SU-DHL-6 (cell line): ENCODE measurements at regions not wholly inside any gene's neighbourhood (a gene's known extent, or its start where the extent isn't known, plus 50 kb on each side); places are given as distances from the start of the nearest gene placed in this dataset.

Source experiments
- H2AFZ ChIP-seq: fragments of 200-600 bp; sonication (generic); 2 replicates; pipeline ENCODE4 v1.6.1; 2014; ENCODE audit warnings: low read depth, mild to moderate bottlenecking, moderate library complexity, mixed read lengths, antibody characterized with exemption, low read length; ENCODE audit not compliant: severe bottlenecking
- H3F3A ChIP-seq: fragments of 200-600 bp; shearing (Covaris generic); 2 replicates; pipeline ENCODE4 v1.6.0; 2016; ENCODE audit warnings: antibody characterized with exemption, mild to moderate bottlenecking; ENCODE audit not compliant: insufficient read depth
- H3K27ac ChIP-seq: fragments of 200-600 bp; sonication (generic); 2 replicates; pipeline ENCODE4 v1.5.1; 2016; ENCODE audit warnings: low read depth, mild to moderate bottlenecking, low read length, moderate library complexity, mixed read lengths
- H3K27me3 ChIP-seq: fragments of 200-600 bp; sonication (generic), shearing (Covaris generic); 2 replicates; pipeline ENCODE4 v1.6.0; 2014; ENCODE audit warnings: mild to moderate bottlenecking, low read length
- H3K36me3 ChIP-seq: fragments of 200-600 bp; sonication (generic); 2 replicates; pipeline ENCODE4 v1.6.1; 2014; ENCODE audit warnings: mild to moderate bottlenecking, low read length, mixed read lengths
- H3K4me2 ChIP-seq: fragments of 300-600, 200-600 bp; shearing (Covaris generic), sonication (generic); 2 replicates; pipeline ENCODE4 v1.6.0; 2014; ENCODE audit warnings: low read length, low read depth, mild to moderate bottlenecking; ENCODE audit not compliant: poor library complexity, severe bottlenecking
- H3K4me3 ChIP-seq: fragments of 200-600 bp; sonication (generic); 2 replicates; pipeline ENCODE4 v1.5.1; 2014; ENCODE audit warnings: antibody characterized with exemption, low read length, mild to moderate bottlenecking, mixed read lengths; ENCODE audit not compliant: insufficient read depth, poor library complexity, severe bottlenecking
- H3K79me2 ChIP-seq: fragments of 200-600 bp; sonication (generic); 2 replicates; pipeline ENCODE4 v1.6.1; 2014; ENCODE audit warnings: mild to moderate bottlenecking, low read length, moderate library complexity; ENCODE audit not compliant: insufficient read depth
- H3K9ac ChIP-seq: fragments of 200-600 bp; sonication (generic); 2 replicates; pipeline ENCODE4 v1.7.0; 2014; ENCODE audit warnings: mild to moderate bottlenecking, low read length
- H3K9me2 ChIP-seq: fragments of 200-600 bp; sonication (generic); replicated peaks from 2 replicates; pipeline ENCODE4 v1.6.1; 2014; ENCODE audit warnings: low read length; ENCODE audit not compliant: insufficient read depth
- H3K9me3 ChIP-seq: fragments of 200-600 bp; sonication (generic); 2 replicates; pipeline ENCODE4 v1.6.1; 2014; ENCODE audit warnings: low read length, mixed read lengths; ENCODE audit not compliant: insufficient read depth
- H4K20me1 ChIP-seq: fragments of 200-600 bp; sonication (generic); 2 replicates; pipeline ENCODE4 v1.6.1; 2014; ENCODE audit warnings: low read depth, mild to moderate bottlenecking, antibody characterized with exemption, low read length, moderate library complexity, mixed read lengths
- CTCF ChIP-seq: fragments of 200-600 bp; sonication (generic); IDR thresholded peaks from one replicate; pipeline ENCODE4 v1.5.1; 2017; ENCODE audit warnings: antibody characterized with exemption, mild to moderate bottlenecking, low read length, moderate library complexity; ENCODE audit not compliant: insufficient read depth, poor library complexity, severe bottlenecking
- EZH2phosphoT487 ChIP-seq: fragments of 200-600 bp; sonication (generic), shearing (Covaris generic); conservative IDR thresholded peaks from 2 replicates; pipeline ENCODE4 v1.6.1; 2018; ENCODE audit warnings: mild to moderate bottlenecking, antibody characterized with exemption, low read length, moderate library complexity, mixed read lengths

GRCh38 chr6:144990784-144991183, 705.6 kb downstream of the UTRN start:
- Histone ChIP-seq H3F3A (no peaks in the 10 kb centered on the region), H3K9me3 (no peaks in the 10 kb centered on the region), H3K9ac (no peak overlapping the region), H3K36me3 (no peaks in the 10 kb centered on the region), H3K27me3 (no peaks in the 10 kb centered on the region), H2AFZ (no peak overlapping the region), H3K4me3 (no peak overlapping the region), H3K4me2 (no peak overlapping the region), H4K20me1 (no peaks in the 10 kb centered on the region), H3K27ac (no peak overlapping the region), H3K9me2 (no peaks in the 10 kb centered on the region), H3K79me2 (no peaks in the 10 kb centered on the region)
- TF ChIP-seq CTCF: no peak
- TF ChIP-seq EZH2phosphoT487: no peak

GRCh38 chr6:144993870-144994269, 708.7 kb downstream of the UTRN start:
- no peak overlapping the region for H3K4me3 ChIP-seq
- H3F3A ChIP-seq: no peaks in the 10 kb centered on the region
- H3K4me2 ChIP-seq: no peak overlapping the region
- no peaks in the 10 kb centered on the region for H3K36me3 ChIP-seq
- no peak overlapping the region for H3K9ac ChIP-seq
- H3K27me3 ChIP-seq: no peaks in the 10 kb centered on the region
- TF ChIP-seq CTCF (no peak), EZH2phosphoT487 (no peak)
- H3K9me3 ChIP-seq: no peaks in the 10 kb centered on the region
- no peak overlapping the region for H3K27ac ChIP-seq
- no peaks in the 10 kb centered on the region for H3K79me2 ChIP-seq
- H4K20me1 ChIP-seq: no peaks in the 10 kb centered on the region
- no peak overlapping the region for H2AFZ ChIP-seq
- H3K9me2 ChIP-seq: no peaks in the 10 kb centered on the region

GRCh38 chr6:144997996-144998395, 712.9 kb downstream of the UTRN start:
- Histone ChIP-seq H3K27me3 (no peaks in the 10 kb centered on the region), H2AFZ (no peak overlapping the region), H4K20me1 (no peaks in the 10 kb centered on the region), H3K4me2 (no peak overlapping the region), H3K4me3 (no peak overlapping the region), H3F3A (no peaks in the 10 kb centered on the region), H3K9me3 (no peaks in the 10 kb centered on the region), H3K27ac (no peak overlapping the region), H3K9me2 (no peaks in the 10 kb centered on the region), H3K36me3 (no peaks in the 10 kb centered on the region), H3K9ac (no peak overlapping the region), H3K79me2 (no peaks in the 10 kb centered on the region)
- TF ChIP-seq CTCF: no peak
- TF ChIP-seq EZH2phosphoT487: no peak

GRCh38 chr6:144999127-144999526, 714.0 kb downstream of the UTRN start:
- Histone ChIP-seq H3K27me3 (no peaks in the 10 kb centered on the region), H3K79me2 (no peaks in the 10 kb centered on the region), H3K4me3 (no peak overlapping the region), H3K9me3 (no peaks in the 10 kb centered on the region), H3F3A (no peaks in the 10 kb centered on the region), H2AFZ (no peak overlapping the region), H3K9ac (no peak overlapping the region), H4K20me1 (no peaks in the 10 kb centered on the region), H3K9me2 (no peaks in the 10 kb centered on the region), H3K4me2 (no peak overlapping the region), H3K36me3 (no peaks in the 10 kb centered on the region), H3K27ac (no peak overlapping the region)
- no peak for TF ChIP-seq EZH2phosphoT487
- TF ChIP-seq CTCF: no peak
